ENCODE measurements at regions not wholly inside any gene's neighbourhood (a gene's known extent, or its start where the extent isn't known, plus 50 kb on each side); places are given as distances from the start of the nearest gene placed in this dataset.
"Not testable (repeated sequence)": the region's sequence is repeated elsewhere in the genome, so short reads cannot be mapped to it uniquely, and the experiment has no call there.

GRCh38 chr16:52740333-52740732 is 193.4 kb upstream of the TOX3 start:
- Histone ChIP-seq H3K9me3 (ENCODE audit: control insufficient read depth in 4 of 4, insufficient read depth in 3 of 4, low read length in 3 of 4) (no peaks in the 10 kb centered on the region), H3K4me1 (ENCODE audit: control insufficient read depth in 5 of 5, insufficient read depth in 5 of 5, low read length in 5 of 5) (peaks cover 0 to 3% (median 0%) of the 10 kb centered on the region in 5 donors), H3K4me3 (no peak overlapping the region), H3K27ac (ENCODE audit: low read depth in 1 of 2, low read length in 1 of 2) (no peak overlapping the region), H3K36me3 (ENCODE audit: control insufficient read depth in 4 of 4, insufficient read depth in 4 of 4, low read length in 4 of 4) (no peaks in the 10 kb centered on the region), H3K27me3 (ENCODE audit: control insufficient read depth in 3 of 3, insufficient read depth in 3 of 3, low read length in 2 of 3) (no peaks in the 10 kb centered on the region), H3K9ac (ENCODE audit: insufficient read depth in 1 of 2, low read length in 2 of 2) (no peak overlapping the region)
- ATAC-seq (ENCODE audit: insufficient read depth, low FRiP score) (no peak), DNase-seq (no peak)
- WGBS, 2 donors: 83 to 86% methylated on average over 2 of the region's 2 CpGs
- TF ChIP-seq CTCF (IDR thresholded peaks at IDR 0.05; ENCODE audit: control extremely low read depth, extremely low read depth): no peak

- not testable (repeated sequence) for DNase-seq; H3K36me3 ChIP-seq (ENCODE audit: control insufficient read depth in 4 of 4, insufficient read depth in 4 of 4, low read length in 4 of 4); H3K27ac ChIP-seq (ENCODE audit: low read depth in 1 of 2, low read length in 1 of 2); H3K27me3 ChIP-seq (ENCODE audit: control insufficient read depth in 3 of 3, insufficient read depth in 3 of 3, low read length in 2 of 3); ATAC-seq (ENCODE audit: insufficient read depth, low FRiP score); H3K4me1 ChIP-seq (ENCODE audit: control insufficient read depth in 5 of 5, insufficient read depth in 5 of 5, low read length in 5 of 5); H3K9ac ChIP-seq (ENCODE audit: insufficient read depth in 1 of 2, low read length in 2 of 2); H3K4me3 ChIP-seq; H3K9me3 ChIP-seq (ENCODE audit: control insufficient read depth in 4 of 4, insufficient read depth in 3 of 4, low read length in 3 of 4)
- WGBS, 2 donors: 88% methylated on average over 2 of the region's 2 CpGs
These were observed 192.0 kb upstream of the TOX3 start for GRCh38 chr16:52738992-52739391.

- Histone ChIP-seq H3K36me3 (ENCODE audit: control insufficient read depth in 4 of 4, insufficient read depth in 4 of 4, low read length in 4 of 4) (no peaks in the 10 kb centered on the region), H3K4me1 (ENCODE audit: control insufficient read depth in 5 of 5, insufficient read depth in 5 of 5, low read length in 5 of 5) (peaks cover 0 to 10% (median 0%) of the 10 kb centered on the region in 5 donors), H3K9ac (ENCODE audit: insufficient read depth in 1 of 2, low read length in 2 of 2) (no peak overlapping the region), H3K27me3 (ENCODE audit: control insufficient read depth in 3 of 3, insufficient read depth in 3 of 3, low read length in 2 of 3) (no peaks in the 10 kb centered on the region), H3K9me3 (ENCODE audit: control insufficient read depth in 4 of 4, insufficient read depth in 3 of 4, low read length in 3 of 4) (peaks cover 0 to 6% (median under 1%) of the 10 kb centered on the region in 4 donors), H3K4me3 (no peak overlapping the region), H3K27ac (ENCODE audit: low read depth in 1 of 2, low read length in 1 of 2) (no peak overlapping the region)
- DNase-seq: no peak
- ATAC-seq (ENCODE audit: insufficient read depth, low FRiP score): no peak
- no peak for TF ChIP-seq CTCF (IDR thresholded peaks at IDR 0.05; ENCODE audit: control extremely low read depth, extremely low read depth)
- 93 to 97% methylated on average over 23 to 24 of the region's 24 CpGs for WGBS, 2 donors
These were observed 184.4 kb upstream of the TOX3 start for GRCh38 chr16:52731219-52731875.

GRCh38 chr16:52729731-52730130 is 182.8 kb upstream of the TOX3 start:
- peaks cover 0 to 10% (median 0%) of the 10 kb centered on the region in 5 donors for H3K4me1 ChIP-seq (ENCODE audit: control insufficient read depth in 5 of 5, insufficient read depth in 5 of 5, low read length in 5 of 5)
- H3K4me3 ChIP-seq: no peak overlapping the region
- WGBS, 2 donors: 92 to 95% methylated on average over 7 of the region's 7 CpGs
- no peak overlapping the region for H3K27ac ChIP-seq (ENCODE audit: low read depth in 1 of 2, low read length in 1 of 2)
- DNase-seq (no peak), ATAC-seq (ENCODE audit: insufficient read depth, low FRiP score) (no peak)
- peaks cover 0 to 6% (median under 1%) of the 10 kb centered on the region in 4 donors for H3K9me3 ChIP-seq (ENCODE audit: control insufficient read depth in 4 of 4, insufficient read depth in 3 of 4, low read length in 3 of 4)
- no peaks in the 10 kb centered on the region for H3K36me3 ChIP-seq (ENCODE audit: control insufficient read depth in 4 of 4, insufficient read depth in 4 of 4, low read length in 4 of 4)
- no peak for TF ChIP-seq CTCF (IDR thresholded peaks at IDR 0.05; ENCODE audit: control extremely low read depth, extremely low read depth)
- no peak overlapping the region for H3K9ac ChIP-seq (ENCODE audit: insufficient read depth in 1 of 2, low read length in 2 of 2)
- H3K27me3 ChIP-seq (ENCODE audit: control insufficient read depth in 3 of 3, insufficient read depth in 3 of 3, low read length in 2 of 3): no peaks in the 10 kb centered on the region
